Loucy (cell line): ENCODE measurements at regions not wholly inside any gene's neighbourhood (a gene's known extent, or its start where the extent isn't known, plus 50 kb on each side); places are given as distances from the start of the nearest gene placed in this dataset.

Experiments used
- CTCF ChIP-seq: fragments of 200-600 bp; sonication (generic); conservative IDR thresholded peaks from 2 replicates; pipeline ENCODE4 v1.5.1; 2014; ENCODE audit warnings: mild to moderate bottlenecking, antibody characterized with exemption, low read length
- EZH2phosphoT487 ChIP-seq: fragments of 200-600 bp; IDR thresholded peaks from 2 replicates; pipeline ENCODE4 v1.6.1; 2018; ENCODE audit warnings: antibody characterized with exemption, mild to moderate bottlenecking, moderate library complexity, borderline replicate concordance

DNA sequence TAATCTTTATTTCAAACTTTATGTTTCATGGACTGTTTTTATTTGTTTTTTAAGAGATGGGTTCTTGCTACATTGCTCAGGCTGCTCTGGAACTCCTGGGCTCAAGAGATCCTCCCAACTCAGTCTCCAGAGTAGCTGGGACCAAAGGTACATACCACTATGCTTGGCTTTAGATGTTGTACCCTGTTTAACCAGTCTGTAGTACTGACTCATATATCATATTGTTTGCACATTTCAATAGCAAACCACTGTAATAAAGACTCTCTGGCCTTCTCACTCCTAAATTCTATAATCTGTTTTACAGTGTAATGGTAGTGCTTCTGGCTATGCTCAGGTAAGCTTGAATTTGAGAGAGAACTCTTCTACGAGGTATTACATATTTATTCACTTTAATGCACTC lies 413.6 kb upstream of the PCDH15 start:
- TF ChIP-seq CTCF, result no peak
- TF ChIP-seq EZH2phosphoT487, result no peak
